Astrocyte of the cerebellum (primary cell): ENCODE measurements at regions not wholly inside any gene's neighbourhood (a gene's known extent, or its start where the extent isn't known, plus 50 kb on each side); places are given as distances from the start of the nearest gene placed in this dataset.

Experiments used
- DNase-seq: peaks from one replicate; pipeline ENCODE4 v3.0.0-alpha.2; 2011; ENCODE audit warnings: low read depth
- H3K4me3 ChIP-seq: 2 replicates; pipeline ENCODE4 v1.5.1; 2011; ENCODE audit warnings: mild to moderate bottlenecking, low read depth, low read length, moderate library complexity
- CTCF ChIP-seq: IDR thresholded peaks from 2 replicates; pipeline ENCODE4 v1.5.1; 2012; ENCODE audit warnings: low read length, low read depth, moderate library complexity, mild to moderate bottlenecking; ENCODE audit errors: missing control alignments
- in situ Hi-C: cut with HindIII; loops from 2 replicates; pipeline ENCODE4 v1.10.0; 2017; ENCODE audit warnings: low sequenced_read_pairs

DNA sequence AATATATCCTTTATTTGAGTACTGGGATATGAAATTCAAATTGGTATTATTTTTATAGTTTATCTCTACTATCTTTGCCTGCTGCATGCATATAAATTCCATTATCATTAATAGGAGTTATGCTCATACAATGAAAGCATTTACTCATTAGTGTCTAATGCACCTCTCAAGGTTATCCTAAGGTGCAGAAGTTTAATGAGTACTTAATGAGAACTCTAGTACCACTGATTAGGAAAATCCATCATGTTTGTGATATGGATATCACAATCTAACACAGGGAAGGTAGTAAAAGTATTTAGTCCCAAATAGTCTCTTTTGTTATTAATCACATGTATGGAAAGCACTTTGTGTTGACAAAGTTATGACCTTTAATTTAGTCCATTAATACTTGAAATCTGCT is 77.2 kb upstream of the SLC10A2 start:
- in situ Hi-C loops: no loop called here
- no peak for DNase-seq
- TF ChIP-seq CTCF: no peak

GRCh38 chr13:103142151-103142550 is 75.9 kb upstream of the SLC10A2 start:
- no peak for TF ChIP-seq CTCF
- in situ Hi-C loops: no loop called here
- DNase-seq: no peak
- H3K4me3 ChIP-seq: no peak overlapping the region

More for the DNA sequence above, 77.2 kb upstream of the SLC10A2 start:
- H3K4me3 ChIP-seq: no peak overlapping the region

DNA sequence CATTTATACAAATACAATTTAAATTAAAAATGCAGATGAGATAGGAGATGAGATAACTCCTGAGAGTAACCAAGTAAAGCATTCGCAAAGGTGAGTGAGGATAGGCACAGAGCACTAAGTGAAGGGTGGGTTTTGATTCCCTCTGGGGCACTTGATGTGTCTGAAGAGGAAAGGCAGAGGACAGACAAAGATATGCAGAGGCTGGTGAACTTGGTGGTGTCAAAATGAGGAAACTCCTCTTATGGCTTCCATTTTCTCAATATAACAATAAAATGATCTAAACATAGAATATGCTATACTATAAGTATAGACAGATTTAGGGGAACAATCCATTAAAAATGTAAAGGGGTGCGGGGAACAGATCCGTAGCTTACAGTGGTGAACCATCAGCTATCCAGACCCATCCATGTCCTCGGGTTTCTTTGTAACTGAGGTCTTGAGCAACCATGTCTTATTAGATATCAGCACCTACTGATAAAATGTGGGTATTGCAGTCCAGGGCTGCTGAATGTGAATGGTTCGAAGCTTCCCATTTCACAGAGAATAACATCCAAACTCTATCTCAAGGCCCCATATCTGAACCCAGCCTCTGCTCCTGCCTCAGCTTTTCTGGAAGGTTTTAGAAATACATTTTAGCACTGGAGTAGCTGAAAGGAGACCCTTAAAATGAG is 73.9 kb upstream of the SLC10A2 start:
- peak; percentile 37 for TF ChIP-seq CTCF
- DNase-seq: no peak
- no peak overlapping the region for H3K4me3 ChIP-seq
- in situ Hi-C loops: no loop called here

GRCh38 chr13:103134271-103134670 is 68.1 kb upstream of the SLC10A2 start:
- TF ChIP-seq CTCF: no peak
- in situ Hi-C loops: no loop called here
- no peak overlapping the region for H3K4me3 ChIP-seq
- no peak for DNase-seq

GRCh38 chr13:103133556-103133955 is 67.3 kb upstream of the SLC10A2 start:
- no peak overlapping the region for H3K4me3 ChIP-seq
- no peak for TF ChIP-seq CTCF
- no peak for DNase-seq
- in situ Hi-C loops: no loop called here

- in situ Hi-C loops: no loop called here
- no peak overlapping the region for H3K4me3 ChIP-seq
- DNase-seq: no peak
- no peak for TF ChIP-seq CTCF
Observed at GRCh38 chr13:103130681-103131210, 64.5 kb upstream of the SLC10A2 start.
